ENCODE measurements at regions not wholly inside any gene's neighbourhood (a gene's known extent, or its start where the extent isn't known, plus 50 kb on each side); places are given as distances from the start of the nearest gene placed in this dataset.

DNA sequence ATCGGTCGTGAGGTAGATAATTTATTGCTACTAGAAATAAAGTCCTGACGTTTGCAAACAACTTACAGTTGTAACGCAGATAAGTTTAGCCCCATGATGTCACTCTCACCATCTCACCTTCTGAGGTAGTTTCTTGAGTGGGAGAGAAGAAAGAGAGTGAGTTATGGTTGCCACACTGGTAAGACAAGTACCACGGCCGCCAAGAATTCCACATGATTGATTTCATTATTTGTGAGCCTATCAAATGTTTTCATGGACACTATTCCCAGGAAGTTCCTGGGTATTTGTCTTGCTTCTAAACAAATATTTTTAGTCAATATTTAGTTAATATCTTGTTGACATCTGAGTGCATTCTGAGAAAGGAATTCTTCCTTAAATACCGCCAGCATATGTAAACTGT, 339.4 kb upstream of the KIAA1217 start:
- no peak for TF ChIP-seq CTCF (IDR thresholded peaks at IDR 0.05)
- DNase-seq (ENCODE audit: low spot score): no peak
- Mint-ChIP-seq H3K9me3 (ENCODE audit: low read depth) (peaks cover 13% of the 10 kb centered on the region), H3K4me3 (ENCODE audit: unreplicated experiment) (no peak overlapping the region), H3K36me3 (ENCODE audit: low read depth) (no peaks in the 10 kb centered on the region), H3K4me1 (ENCODE audit: low read depth) (no peaks in the 10 kb centered on the region), H3K27me3 (ENCODE audit: low read depth) (no peaks in the 10 kb centered on the region), H3K27ac (ENCODE audit: unreplicated experiment) (no peak overlapping the region)

GRCh38 chr10:23869996-23870395, 338.9 kb upstream of the KIAA1217 start:
- Mint-ChIP-seq H3K27ac (ENCODE audit: unreplicated experiment) (no peak overlapping the region), H3K9me3 (ENCODE audit: low read depth) (peaks cover 13% of the 10 kb centered on the region), H3K36me3 (ENCODE audit: low read depth) (no peaks in the 10 kb centered on the region), H3K4me1 (ENCODE audit: low read depth) (no peaks in the 10 kb centered on the region), H3K27me3 (ENCODE audit: low read depth) (no peaks in the 10 kb centered on the region), H3K4me3 (ENCODE audit: unreplicated experiment) (no peak overlapping the region)
- TF ChIP-seq CTCF (IDR thresholded peaks at IDR 0.05): no peak
- DNase-seq (ENCODE audit: low spot score): no peak

DNA sequence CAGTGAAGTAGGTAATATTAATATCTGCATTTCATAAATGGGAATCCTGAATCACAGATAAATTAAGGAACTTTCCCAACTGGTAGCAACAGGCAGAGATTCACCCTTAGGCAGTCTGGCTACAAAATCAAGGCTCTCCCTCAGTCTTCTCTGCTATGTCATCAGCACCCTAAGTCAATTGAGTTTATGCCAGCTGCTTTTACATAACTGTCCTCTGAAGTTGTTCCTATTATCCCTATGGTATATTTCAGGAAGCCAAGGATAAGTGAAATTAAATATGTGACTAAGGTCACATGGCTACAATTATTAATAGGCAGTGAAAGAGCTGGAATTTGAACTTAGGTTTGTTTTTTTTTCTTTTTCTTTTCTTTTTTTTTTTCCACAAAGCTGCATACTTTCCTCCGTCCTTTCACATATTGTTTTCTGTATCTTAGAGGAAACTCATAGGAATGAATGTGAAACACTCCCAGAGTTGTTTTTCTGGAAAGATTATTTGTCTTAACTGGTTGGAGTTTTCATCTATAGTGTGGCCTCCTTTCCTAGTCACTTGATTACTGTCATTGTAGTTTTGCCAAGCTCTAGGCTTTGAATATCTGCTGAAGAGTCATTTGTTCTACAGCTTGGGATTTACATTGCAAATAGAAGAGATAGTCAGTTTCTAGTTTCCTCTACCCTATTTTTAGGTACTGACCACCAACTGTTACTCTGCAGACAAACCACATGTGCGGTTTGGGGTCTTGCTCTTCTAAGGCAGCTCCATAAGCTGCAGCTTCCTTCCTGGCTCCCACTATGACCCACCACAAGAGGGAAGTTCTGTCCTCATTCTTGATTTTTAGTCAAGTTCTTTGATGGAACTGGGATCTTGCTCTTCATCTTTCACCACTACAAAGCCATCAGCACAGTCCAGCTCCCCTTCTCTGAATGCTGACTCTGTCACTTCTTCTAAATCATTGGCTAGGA, 338.0 kb upstream of the KIAA1217 start:
- TF ChIP-seq CTCF (IDR thresholded peaks at IDR 0.05): no peak
- peaks cover 13% of the 10 kb centered on the region for H3K9me3 Mint-ChIP-seq (ENCODE audit: low read depth)
- no peaks in the 10 kb centered on the region for H3K27me3 Mint-ChIP-seq (ENCODE audit: low read depth)
- no peaks in the 10 kb centered on the region for H3K36me3 Mint-ChIP-seq (ENCODE audit: low read depth)
- H3K27ac Mint-ChIP-seq (ENCODE audit: unreplicated experiment): no peak overlapping the region
- DNase-seq (ENCODE audit: low spot score): no peak
- H3K4me3 Mint-ChIP-seq (ENCODE audit: unreplicated experiment): no peak overlapping the region
- H3K4me1 Mint-ChIP-seq (ENCODE audit: low read depth): no peaks in the 10 kb centered on the region

DNA sequence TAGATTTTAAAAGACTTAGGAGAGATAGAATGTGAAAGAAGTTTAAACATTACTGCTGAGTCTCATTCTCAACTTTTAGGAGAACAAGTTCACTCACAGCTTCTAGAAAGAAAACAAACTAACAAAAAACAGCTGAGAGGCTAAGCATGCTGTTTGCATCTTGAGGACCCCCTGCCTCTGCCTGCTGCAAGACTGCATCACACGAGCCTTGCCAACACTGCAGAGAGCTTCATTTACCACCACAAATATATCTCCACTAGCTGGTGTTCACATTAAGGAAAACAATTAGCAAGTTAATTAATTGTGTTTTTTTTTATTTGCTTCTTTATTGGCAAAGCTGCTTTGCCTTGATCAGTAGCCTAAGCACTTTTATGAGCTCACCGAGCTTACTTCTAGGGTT, 336.6 kb upstream of the KIAA1217 start:
- no peaks in the 10 kb centered on the region for H3K27me3 Mint-ChIP-seq (ENCODE audit: low read depth)
- no peak for DNase-seq (ENCODE audit: low spot score)
- no peaks in the 10 kb centered on the region for H3K4me1 Mint-ChIP-seq (ENCODE audit: low read depth)
- no peak overlapping the region for H3K27ac Mint-ChIP-seq (ENCODE audit: unreplicated experiment)
- H3K4me3 Mint-ChIP-seq (ENCODE audit: unreplicated experiment): no peak overlapping the region
- no peak for TF ChIP-seq CTCF (IDR thresholded peaks at IDR 0.05)
- H3K36me3 Mint-ChIP-seq (ENCODE audit: low read depth): no peaks in the 10 kb centered on the region
- H3K9me3 Mint-ChIP-seq (ENCODE audit: low read depth): peaks cover 13% of the 10 kb centered on the region

DNA sequence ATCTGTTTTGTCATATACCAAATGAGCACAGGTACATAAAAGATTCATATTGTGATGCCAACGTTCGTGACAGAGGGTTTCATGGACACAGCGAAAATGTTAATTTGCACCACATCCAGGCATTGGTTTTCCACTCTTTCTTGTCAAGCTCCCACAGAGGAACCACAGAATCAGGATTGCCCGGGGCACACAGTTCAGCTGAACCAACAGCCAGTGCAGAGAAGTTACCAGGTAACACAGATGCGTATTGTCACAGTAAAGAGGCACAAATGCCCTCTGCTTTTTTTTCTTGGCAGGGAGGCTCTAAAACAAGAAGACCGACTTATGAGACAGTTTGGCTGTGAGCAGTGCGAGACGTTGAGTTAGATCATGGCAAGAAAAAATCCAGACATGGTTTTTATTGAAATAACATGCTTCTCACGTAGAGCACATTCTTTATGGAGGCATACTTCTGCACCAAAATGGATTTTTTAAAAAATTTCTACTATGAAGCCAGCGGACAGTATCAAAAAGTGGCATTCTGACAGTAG, 331.1 kb upstream of the KIAA1217 start:
- Mint-ChIP-seq H3K4me3 (ENCODE audit: unreplicated experiment) (no peak overlapping the region), H3K9me3 (ENCODE audit: low read depth) (no peaks in the 10 kb centered on the region), H3K27me3 (ENCODE audit: low read depth) (peaks cover 2% of the 10 kb centered on the region), H3K27ac (ENCODE audit: unreplicated experiment) (no peak overlapping the region), H3K36me3 (ENCODE audit: low read depth) (no peaks in the 10 kb centered on the region), H3K4me1 (ENCODE audit: low read depth) (no peaks in the 10 kb centered on the region)
- DNase-seq (ENCODE audit: low spot score): no peak
- no peak for TF ChIP-seq CTCF (IDR thresholded peaks at IDR 0.05)
